ENCODE measurements at regions not wholly inside any gene's neighbourhood (a gene's known extent, or its start where the extent isn't known, plus 50 kb on each side); places are given as distances from the start of the nearest gene placed in this dataset.
"Not testable (repeated sequence)": the region's sequence is repeated elsewhere in the genome, so short reads cannot be mapped to it uniquely, and the experiment has no call there.

- intact Hi-C loops (cut with DNase I): loop anchor here (10.0 kb wide), 1 partner anchor 175 kb away; no protein-coding TSS in a partner anchor
- Histone ChIP-seq H3K27ac (no peak overlapping the region), H3K27me3 (no peaks in the 10 kb centered on the region), H3K4me3 (replicated peaks in 1 of 3) (no peak overlapping the region), H3K36me3 (no peaks in the 10 kb centered on the region), H3K9me3 (no peaks in the 10 kb centered on the region), H3K4me1 (no peaks in the 10 kb centered on the region)
- no peak for DNase-seq
- TF ChIP-seq POLR2A (IDR thresholded peaks at IDR 0.05): no peak
- peak in 1 of 6 experiments; percentile 16 for TF ChIP-seq CTCF (IDR thresholded peaks at IDR 0.05)
- WGBS, 2 donors: 71 to 85% methylated on average over 5 of the region's 5 CpGs
Observed at GRCh38 chr10:32189400-32190084, 133.3 kb upstream of the KIF5B start.

DNA sequence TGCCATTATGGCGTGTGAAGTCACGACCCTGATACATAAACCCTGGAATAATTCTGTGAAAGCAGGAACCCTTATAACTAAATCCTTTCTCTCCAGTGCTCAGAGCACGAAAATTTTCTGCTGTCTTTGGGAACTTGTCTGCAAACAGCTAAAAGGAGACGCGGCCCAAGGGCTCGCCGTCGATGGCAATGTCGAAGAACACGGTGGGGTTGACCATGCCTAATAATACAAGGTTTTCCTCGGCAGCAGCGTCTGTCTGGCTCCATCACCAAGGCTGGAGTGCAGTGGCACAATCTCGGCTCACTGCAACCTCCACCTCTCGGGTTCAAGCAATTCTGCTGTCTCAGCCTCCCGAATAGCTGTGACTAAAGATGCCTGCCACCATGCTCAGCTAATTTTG lies 132.4 kb upstream of the KIF5B start:
- DNase-seq; H3K36me3 ChIP-seq; H3K4me1 ChIP-seq; H3K27me3 ChIP-seq; H3K27ac ChIP-seq; intact Hi-C loops (cut with DNase I); H3K9me3 ChIP-seq; H3K4me3 ChIP-seq (replicated peaks in 1 of 3): not testable (repeated sequence)
- WGBS, 2 donors: 97 to 98% methylated on average over 14 to 15 of the region's 15 CpGs

- no peak overlapping the region for H3K27ac ChIP-seq
- H3K36me3 ChIP-seq: no peaks in the 10 kb centered on the region
- intact Hi-C loops (cut with DNase I): no loop called here
- no peaks in the 10 kb centered on the region for H3K9me3 ChIP-seq
- no peaks in the 10 kb centered on the region for H3K27me3 ChIP-seq
- no peak for DNase-seq
- H3K4me1 ChIP-seq: no peaks in the 10 kb centered on the region
- H3K4me3 ChIP-seq (replicated peaks in 1 of 3): no peak overlapping the region
- WGBS, 2 donors: 87 to 92% methylated on average over 6 of the region's 6 CpGs
- TF ChIP-seq POLR2A (IDR thresholded peaks at IDR 0.05) (no peak), CTCF (IDR thresholded peaks at IDR 0.05) (no peak)
Observed at GRCh38 chr10:32187686-32188085, 131.5 kb upstream of the KIF5B start.

- 72 to 83% methylated on average over 5 of the region's 5 CpGs for WGBS, 2 donors
- H3K36me3 ChIP-seq; intact Hi-C loops (cut with DNase I); H3K4me1 ChIP-seq; H3K9me3 ChIP-seq; DNase-seq; H3K4me3 ChIP-seq (replicated peaks in 1 of 3); H3K27ac ChIP-seq; H3K27me3 ChIP-seq: not testable (repeated sequence)
Observed at GRCh38 chr10:32183652-32184051, 127.4 kb upstream of the KIF5B start.

DNA sequence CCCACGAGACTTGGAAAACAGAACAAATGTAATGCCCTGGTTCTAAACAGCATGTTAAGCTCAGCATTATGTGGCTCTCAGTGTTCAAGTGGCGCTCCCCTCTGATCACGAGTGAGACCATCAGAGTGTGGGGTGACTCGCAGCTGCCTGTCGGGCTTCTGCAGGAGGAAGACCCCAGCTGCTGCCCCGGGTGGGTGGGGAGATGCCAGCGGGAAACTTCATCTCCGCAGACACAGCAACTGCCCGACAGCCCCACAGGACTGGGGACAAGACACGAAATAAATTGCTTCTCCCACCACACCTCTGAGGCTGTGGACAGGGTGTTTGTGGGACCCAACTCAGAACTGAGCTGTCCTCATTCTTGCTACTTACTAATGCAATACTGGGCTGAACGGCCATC lies 126.3 kb upstream of the KIF5B start:
- Histone ChIP-seq H3K27me3 (no peaks in the 10 kb centered on the region), H3K4me1 (no peaks in the 10 kb centered on the region), H3K36me3 (no peaks in the 10 kb centered on the region), H3K9me3 (no peaks in the 10 kb centered on the region), H3K4me3 (replicated peaks in 1 of 3) (no peak overlapping the region), H3K27ac (no peak overlapping the region)
- intact Hi-C loops (cut with DNase I): no loop called here
- 80 to 85% methylated on average over 11 of the region's 11 CpGs for WGBS, 2 donors
- DNase-seq: no peak
- TF ChIP-seq POLR2A (IDR thresholded peaks at IDR 0.05) (no peak), CTCF (IDR thresholded peaks at IDR 0.05) (no peak)

DNA sequence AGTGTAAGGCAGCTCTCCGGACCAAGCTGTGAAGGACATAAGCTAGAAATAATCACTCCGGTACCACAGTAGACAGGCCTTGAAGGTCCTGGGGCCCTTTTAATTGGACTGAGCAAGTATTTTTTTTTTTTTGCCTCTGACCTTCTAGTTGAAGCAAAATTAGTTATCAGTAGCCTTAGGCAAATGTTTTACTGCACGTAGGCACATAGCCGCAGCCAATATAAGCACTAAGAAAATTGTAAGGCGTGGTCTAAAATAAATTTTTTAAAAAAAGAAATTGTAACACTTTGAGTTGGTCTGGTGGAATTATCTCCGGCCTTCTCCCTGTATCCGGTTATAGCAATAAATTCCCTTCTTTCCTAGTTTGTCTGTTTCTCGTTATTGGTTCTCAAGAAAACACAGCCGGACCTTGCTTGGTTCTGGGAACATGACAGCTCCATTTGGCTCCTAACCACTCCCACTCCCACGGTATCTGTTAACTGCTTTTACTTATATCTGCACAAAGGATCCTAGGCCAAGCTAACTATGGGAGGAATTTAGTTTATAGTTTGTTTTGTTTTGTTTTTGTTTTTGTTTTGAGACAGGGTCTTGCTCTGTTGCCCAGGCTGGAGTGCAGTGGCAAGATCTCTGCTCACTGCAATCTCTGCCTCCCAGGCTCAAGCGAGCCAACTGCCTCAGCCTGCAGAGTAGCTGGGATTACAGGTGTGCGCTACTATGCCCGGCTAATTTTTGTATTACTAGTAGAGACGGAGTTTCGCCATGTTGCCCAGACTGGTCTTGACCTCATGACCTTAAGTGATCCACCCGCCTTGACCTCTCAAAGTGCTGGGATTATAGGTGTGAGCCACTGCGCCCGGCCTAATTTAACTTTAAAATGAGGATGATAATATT lies 124.4 kb upstream of the KIF5B start:
- H3K27ac ChIP-seq: no peak overlapping the region
- H3K36me3 ChIP-seq: no peaks in the 10 kb centered on the region
- no peaks in the 10 kb centered on the region for H3K27me3 ChIP-seq
- 89 to 95% methylated on average over 18 of the region's 18 CpGs for WGBS, 2 donors
- no peaks in the 10 kb centered on the region for H3K9me3 ChIP-seq
- intact Hi-C loops (cut with DNase I): no loop called here
- no peaks in the 10 kb centered on the region for H3K4me1 ChIP-seq
- no peak for DNase-seq
- no peak for TF ChIP-seq CTCF (IDR thresholded peaks at IDR 0.05)
- TF ChIP-seq POLR2A (IDR thresholded peaks at IDR 0.05): no peak
- H3K4me3 ChIP-seq (replicated peaks in 1 of 3): no peak overlapping the region
